ENCODE measurements at regions not wholly inside any gene's neighbourhood (a gene's known extent, or its start where the extent isn't known, plus 50 kb on each side); places are given as distances from the start of the nearest gene placed in this dataset.
"Not testable (repeated sequence)": the region's sequence is repeated elsewhere in the genome, so short reads cannot be mapped to it uniquely, and the experiment has no call there.

DNA sequence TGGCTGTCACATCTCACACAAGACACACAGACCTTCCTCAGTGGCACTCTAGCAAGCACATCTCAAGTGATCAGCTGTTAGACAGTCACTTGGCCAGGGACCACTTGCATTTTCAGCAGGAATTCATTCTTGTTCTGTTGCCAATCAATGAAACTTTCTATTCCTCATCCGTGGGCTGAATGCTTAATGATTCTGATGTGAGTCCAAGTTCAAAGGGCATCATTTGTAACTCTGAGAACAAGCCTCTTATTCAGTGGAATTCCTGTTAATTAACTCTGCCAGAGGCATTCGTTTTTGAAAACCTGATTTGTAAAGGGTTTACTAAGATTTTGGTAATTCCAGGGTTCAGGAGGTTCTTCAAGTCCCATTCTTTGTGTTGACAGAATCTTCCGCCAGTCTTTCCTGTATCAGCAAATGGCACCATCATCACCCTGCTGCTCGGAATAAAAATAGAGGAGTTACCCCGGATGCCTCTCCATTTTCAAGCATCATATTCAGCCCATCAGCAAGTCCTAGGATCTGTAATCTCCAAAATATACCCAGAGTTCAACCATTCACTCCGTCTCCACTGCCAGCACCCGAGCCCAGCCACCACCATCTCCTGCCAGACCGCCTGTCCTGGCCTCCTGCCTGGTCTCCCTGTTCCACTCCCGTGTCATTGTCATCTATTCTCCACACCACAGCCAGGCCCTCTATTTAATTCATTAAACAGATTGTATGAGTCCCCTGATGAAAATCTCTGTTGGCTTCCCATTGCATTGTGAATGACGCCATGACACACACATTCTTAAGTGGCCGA lies 473.4 kb downstream of the AACS start:
- H3K27ac ChIP-seq, result no peak overlapping the region
- TF ChIP-seq ZFX (IDR thresholded peaks at IDR 0.05), result no peak
- TF ChIP-seq, protein P1, sequence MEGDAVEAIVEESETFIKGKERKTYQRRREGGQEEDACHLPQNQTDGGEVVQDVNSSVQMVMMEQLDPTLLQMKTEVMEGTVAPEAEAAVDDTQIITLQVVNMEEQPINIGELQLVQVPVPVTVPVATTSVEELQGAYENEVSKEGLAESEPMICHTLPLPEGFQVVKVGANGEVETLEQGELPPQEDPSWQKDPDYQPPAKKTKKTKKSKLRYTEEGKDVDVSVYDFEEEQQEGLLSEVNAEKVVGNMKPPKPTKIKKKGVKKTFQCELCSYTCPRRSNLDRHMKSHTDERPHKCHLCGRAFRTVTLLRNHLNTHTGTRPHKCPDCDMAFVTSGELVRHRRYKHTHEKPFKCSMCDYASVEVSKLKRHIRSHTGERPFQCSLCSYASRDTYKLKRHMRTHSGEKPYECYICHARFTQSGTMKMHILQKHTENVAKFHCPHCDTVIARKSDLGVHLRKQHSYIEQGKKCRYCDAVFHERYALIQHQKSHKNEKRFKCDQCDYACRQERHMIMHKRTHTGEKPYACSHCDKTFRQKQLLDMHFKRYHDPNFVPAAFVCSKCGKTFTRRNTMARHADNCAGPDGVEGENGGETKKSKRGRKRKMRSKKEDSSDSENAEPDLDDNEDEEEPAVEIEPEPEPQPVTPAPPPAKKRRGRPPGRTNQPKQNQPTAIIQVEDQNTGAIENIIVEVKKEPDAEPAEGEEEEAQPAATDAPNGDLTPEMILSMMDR (conservative IDR thresholded peaks at IDR 0.05), result no peak

DNA sequence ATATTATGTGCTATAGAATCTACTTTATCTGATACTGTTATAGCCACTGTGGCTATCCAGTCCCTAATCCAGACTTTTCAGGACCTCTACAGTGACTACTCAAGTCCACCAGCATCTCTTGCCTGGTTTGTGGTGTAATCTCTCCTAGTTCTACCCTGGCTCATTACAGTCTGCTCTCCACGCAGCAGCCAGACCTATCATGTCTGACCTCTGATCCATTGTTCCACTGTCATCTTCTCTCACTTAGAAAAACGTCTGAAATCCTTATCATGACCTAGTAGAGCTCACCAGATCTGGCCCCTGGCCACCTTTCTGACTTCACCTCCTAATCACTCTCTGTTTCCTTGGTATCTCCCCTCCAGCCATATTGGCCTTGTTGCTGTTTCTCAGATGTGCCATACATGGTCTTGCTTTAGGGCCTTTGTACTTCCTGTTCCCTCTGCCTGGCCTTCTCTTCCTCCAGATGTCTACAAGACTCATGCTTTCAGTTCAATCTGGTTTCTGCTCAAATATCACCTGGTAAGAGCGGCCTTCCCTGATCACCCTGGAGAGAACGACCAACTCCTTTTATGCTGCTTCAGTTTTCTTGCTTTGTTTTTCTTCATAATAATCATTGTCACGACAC lies 475.5 kb downstream of the AACS start:
- H3K27ac ChIP-seq, result no peak overlapping the region
- TF ChIP-seq, protein P1 (conservative IDR thresholded peaks at IDR 0.05), result no peak
- TF ChIP-seq ZFX (IDR thresholded peaks at IDR 0.05), result no peak

DNA sequence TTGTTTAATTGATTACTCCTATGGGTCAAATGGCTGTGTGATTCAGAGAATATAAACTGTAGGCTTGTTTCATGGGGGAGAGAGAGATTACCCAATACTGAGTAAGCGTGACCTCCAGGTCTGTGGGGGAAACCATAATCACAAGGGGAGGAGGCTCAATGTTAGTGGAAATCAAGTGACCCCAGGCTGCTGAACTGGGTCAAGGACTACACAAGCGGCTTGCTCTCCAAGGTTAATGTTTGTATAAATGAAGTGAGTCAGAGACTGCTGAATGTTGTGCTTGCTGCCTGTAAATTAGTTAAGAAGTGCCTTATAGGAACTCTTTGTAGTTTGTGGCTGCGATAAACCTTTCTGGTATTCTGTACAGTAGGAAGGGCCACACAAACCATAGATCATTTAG lies 479.7 kb downstream of the AACS start:
- TF ChIP-seq, protein P1 (conservative IDR thresholded peaks at IDR 0.05), result no peak
- no peak for TF ChIP-seq ZFX (IDR thresholded peaks at IDR 0.05)

DNA sequence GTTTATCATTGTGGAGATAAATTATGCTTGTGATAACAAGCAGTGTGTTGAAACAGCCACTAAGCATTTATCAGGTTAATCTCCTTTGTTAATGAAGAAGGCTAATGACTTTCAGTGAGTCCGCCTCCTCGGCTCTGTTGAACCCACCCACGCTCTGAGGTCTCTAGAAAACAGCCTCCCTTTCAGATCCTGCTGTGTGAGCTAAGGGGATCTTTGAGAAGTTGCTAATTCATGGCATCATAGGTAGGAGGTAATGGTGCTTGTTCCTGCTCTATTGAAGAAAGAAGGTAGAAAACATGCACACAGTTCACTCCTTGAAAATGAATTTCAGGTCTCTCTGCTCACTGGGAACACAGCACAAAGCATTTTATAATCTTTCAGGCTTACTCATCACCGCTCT lies 483.9 kb downstream of the AACS start:
- no peak overlapping the region for H3K27ac ChIP-seq
- TF ChIP-seq, protein P1 (conservative IDR thresholded peaks at IDR 0.05), result no peak
- TF ChIP-seq ZFX (IDR thresholded peaks at IDR 0.05), result no peak

More for the DNA sequence above, 479.7 kb downstream of the AACS start:
- H3K27ac ChIP-seq, result no peak overlapping the region

DNA sequence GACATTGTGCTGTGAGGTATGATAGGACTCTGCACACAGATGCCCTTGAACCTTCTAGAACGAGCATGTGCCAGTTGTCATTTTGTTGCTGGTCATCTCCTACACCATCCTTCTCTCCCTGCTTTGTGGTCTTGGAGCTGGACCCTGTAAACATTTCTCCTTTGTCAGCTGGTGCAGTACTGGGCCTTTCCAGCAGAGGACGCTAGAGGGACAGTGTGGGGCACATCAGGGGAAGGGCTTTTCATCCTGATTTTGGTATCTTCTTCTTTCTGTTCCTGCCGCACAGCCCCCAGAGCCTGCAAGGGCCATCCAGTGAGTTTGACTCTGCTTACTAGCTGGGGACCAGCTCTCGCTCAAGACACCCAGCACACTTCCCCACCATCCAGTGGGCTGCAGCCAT lies 484.6 kb downstream of the AACS start:
- TF ChIP-seq, protein P1 (conservative IDR thresholded peaks at IDR 0.05), result peak; percentile 68
- TF ChIP-seq ZFX (IDR thresholded peaks at IDR 0.05), result no peak
- no peak overlapping the region for H3K27ac ChIP-seq

DNA sequence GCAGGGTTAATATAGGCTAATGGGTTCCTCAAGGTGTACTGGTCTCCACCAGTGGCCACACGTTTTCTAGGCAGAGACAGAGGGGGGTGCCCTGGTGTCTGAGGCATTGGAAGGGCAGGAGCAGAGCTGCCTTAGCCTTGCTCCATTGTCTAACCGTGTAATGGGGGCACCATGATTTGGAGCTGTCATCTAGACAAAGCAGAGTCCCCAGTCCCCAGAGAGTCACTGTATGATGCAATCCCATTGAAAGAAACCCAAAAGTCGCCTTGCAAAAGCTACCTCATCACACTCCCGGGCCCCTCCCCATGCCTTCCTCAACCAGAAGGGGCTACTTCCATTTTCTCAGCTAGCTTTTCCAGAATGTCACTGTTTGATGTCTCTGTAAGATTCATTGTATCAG lies 487.1 kb downstream of the AACS start:
- H3K27ac ChIP-seq, result no peak overlapping the region
- TF ChIP-seq, protein P1 (conservative IDR thresholded peaks at IDR 0.05), result no peak
- no peak for TF ChIP-seq ZFX (IDR thresholded peaks at IDR 0.05)

DNA sequence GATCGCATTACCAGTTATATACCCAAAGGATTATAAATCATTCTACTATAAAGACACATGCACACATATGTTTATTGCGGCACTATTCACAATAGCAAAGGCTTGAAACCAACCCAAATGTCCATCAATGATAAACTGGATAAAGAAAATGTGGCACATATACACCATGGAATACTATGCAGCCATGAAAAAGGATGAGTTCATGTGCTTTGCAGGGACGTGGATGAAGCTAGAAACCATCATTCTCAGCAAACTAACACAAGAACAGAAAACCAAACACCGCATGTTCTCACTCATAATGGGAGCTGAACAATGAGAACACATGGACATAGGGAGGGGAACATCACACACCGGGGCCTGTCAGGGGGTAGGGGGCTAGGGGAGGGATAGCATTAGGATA lies 495.8 kb downstream of the AACS start:
- H3K27ac ChIP-seq, result not testable (repeated sequence)
